ENCODE measurements at regions not wholly inside any gene's neighbourhood (a gene's known extent, or its start where the extent isn't known, plus 50 kb on each side); places are given as distances from the start of the nearest gene placed in this dataset.

DNA sequence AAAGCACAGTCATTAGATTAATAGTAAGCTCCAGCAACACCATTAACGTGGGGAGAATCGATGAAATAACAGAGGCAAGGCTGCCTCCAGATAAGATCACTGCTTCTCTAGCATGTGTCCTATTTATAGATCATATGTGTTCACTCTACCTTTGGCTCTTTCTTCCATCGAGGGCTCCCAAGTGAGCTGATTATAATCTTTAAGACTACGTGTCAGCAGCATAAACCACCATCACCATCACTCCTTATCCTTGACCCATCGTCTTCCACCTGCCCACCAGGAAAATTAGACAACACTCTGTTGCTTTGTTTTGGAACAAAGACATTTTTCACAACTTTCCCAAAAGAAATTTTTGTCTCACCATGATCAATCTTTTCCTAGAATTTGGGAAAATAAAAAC, 71.2 kb upstream of the CARD11 start:
- TF ChIP-seq POLR2A (IDR thresholded peaks at IDR 0.05): no peak
- TF ChIP-seq, protein P1, sequence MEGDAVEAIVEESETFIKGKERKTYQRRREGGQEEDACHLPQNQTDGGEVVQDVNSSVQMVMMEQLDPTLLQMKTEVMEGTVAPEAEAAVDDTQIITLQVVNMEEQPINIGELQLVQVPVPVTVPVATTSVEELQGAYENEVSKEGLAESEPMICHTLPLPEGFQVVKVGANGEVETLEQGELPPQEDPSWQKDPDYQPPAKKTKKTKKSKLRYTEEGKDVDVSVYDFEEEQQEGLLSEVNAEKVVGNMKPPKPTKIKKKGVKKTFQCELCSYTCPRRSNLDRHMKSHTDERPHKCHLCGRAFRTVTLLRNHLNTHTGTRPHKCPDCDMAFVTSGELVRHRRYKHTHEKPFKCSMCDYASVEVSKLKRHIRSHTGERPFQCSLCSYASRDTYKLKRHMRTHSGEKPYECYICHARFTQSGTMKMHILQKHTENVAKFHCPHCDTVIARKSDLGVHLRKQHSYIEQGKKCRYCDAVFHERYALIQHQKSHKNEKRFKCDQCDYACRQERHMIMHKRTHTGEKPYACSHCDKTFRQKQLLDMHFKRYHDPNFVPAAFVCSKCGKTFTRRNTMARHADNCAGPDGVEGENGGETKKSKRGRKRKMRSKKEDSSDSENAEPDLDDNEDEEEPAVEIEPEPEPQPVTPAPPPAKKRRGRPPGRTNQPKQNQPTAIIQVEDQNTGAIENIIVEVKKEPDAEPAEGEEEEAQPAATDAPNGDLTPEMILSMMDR (IDR thresholded peaks at IDR 0.05): no peak
- TF ChIP-seq EP300 (IDR thresholded peaks at IDR 0.05): no peak
- TF ChIP-seq POLR2AphosphoS5 (IDR thresholded peaks at IDR 0.05): no peak
